GM04503 (cell line): ENCODE measurements at regions not wholly inside any gene's neighbourhood (a gene's known extent, or its start where the extent isn't known, plus 50 kb on each side); places are given as distances from the start of the nearest gene placed in this dataset.
"Not testable (repeated sequence)": the region's sequence is repeated elsewhere in the genome, so short reads cannot be mapped to it uniquely, and the experiment has no call there.

Experiments used
- DNase-seq: peaks from one replicate; pipeline ENCODE4 v3.0.0-alpha.2; 2012; ENCODE audit warnings: low read depth

- DNase-seq, result not testable (repeated sequence)
These were observed 526.9 kb downstream of the TTLL7 start for GRCh38 chr1:83472066-83472465.

- DNase-seq, result not testable (repeated sequence)
These were observed 527.7 kb downstream of the TTLL7 start for GRCh38 chr1:83471272-83471671.

- DNase-seq, result not testable (repeated sequence)
These were observed 530.6 kb downstream of the TTLL7 start for GRCh38 chr1:83468336-83468735.

DNA sequence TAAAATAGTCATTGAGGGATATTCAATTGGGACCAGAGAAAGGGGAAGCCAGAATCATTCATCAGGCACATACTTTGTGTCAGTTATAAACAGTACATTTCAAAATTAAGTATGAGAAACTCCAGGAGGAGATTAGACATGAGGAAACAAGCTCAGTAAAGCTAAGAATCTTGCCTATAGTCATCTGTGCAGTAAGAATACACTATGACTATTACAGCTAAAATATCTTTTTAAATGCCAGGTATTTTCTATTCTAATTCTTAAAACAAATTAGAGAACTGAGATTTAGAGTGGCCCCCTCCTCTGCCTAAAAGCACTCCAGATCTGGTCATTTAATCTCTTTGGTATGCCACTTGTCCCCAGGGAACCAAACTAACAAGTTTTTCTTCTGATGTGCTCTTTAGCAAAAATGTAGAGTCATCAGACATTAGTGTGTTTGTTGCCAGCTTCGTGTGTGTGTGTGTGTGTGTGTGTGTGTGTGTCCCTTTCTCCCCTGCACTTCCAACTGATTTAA is 541.1 kb downstream of the TTLL7 start:
- DNase-seq, result not testable (repeated sequence)

GRCh38 chr1:83457281-83457680 is 541.7 kb downstream of the TTLL7 start:
- DNase-seq, result not testable (repeated sequence)

DNA sequence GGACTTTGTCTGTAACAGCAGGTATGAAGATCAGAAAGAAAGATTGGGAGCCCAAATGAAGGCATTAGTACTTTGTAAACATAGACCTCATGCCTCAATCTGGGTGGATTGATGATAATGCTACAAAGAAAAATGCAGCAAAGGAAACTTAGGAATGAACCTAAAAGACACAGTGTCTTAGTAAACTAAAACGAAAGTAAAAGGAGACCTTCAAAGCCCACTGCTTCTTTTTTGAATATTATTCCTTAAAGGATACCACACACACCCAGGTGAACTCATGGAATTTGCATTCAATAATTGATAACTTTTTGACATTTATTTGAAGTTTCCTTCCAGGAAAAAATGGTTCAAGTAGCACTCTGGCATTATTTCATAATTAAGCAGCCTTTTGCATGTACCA is 543.2 kb downstream of the TTLL7 start:
- DNase-seq, result not testable (repeated sequence)

- DNase-seq, result not testable (repeated sequence)
These were observed 553.1 kb downstream of the TTLL7 start for GRCh38 chr1:83445873-83446272.

GRCh38 chr1:83442412-83442811 is 556.5 kb downstream of the TTLL7 start:
- DNase-seq, result not testable (repeated sequence)

GRCh38 chr1:83440586-83440985 is 558.3 kb downstream of the TTLL7 start:
- DNase-seq, result not testable (repeated sequence)

DNA sequence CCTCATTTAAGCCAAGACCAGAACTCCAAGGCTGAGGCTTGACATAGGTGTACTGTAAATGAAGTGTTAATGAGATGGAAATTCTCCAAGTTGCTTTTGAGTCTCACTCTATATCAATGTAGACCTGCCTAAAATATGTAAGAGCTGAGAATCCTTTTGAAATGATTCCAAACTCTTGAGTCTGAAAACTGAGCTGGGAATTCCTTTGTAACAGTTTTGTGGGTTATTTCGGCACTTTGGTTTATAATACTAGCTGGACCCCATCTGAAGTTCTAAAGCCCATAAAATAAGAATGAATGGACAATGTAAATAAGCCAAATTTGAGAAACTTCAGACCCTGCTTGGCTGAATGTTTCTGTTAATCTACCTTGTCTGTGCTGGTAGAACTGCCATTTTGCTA is 558.9 kb downstream of the TTLL7 start:
- DNase-seq, result not testable (repeated sequence)

DNA sequence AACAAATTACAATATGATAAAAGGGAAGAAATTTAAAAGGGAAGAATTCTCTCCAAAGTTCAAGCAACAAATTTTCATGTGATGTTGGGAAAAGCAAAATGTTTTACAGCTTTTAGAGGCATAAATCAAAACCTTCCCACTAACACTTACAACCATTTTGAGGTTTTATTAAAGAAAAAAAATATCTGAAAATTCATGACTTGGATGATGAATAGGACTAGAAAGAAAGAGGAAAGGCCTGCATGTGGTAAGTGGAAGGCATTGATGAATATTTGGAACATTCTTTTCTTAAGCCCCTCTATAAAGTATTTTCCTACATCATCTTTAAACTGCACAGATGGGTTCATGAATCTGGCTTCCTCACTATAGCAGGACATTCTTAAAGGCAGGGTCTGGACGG is 560.6 kb downstream of the TTLL7 start:
- not testable (repeated sequence) for DNase-seq

GRCh38 chr1:83435336-83435735 is 563.6 kb downstream of the TTLL7 start:
- not testable (repeated sequence) for DNase-seq

- DNase-seq, result not testable (repeated sequence)
These were observed 571.4 kb downstream of the TTLL7 start for GRCh38 chr1:83427566-83427965.

DNA sequence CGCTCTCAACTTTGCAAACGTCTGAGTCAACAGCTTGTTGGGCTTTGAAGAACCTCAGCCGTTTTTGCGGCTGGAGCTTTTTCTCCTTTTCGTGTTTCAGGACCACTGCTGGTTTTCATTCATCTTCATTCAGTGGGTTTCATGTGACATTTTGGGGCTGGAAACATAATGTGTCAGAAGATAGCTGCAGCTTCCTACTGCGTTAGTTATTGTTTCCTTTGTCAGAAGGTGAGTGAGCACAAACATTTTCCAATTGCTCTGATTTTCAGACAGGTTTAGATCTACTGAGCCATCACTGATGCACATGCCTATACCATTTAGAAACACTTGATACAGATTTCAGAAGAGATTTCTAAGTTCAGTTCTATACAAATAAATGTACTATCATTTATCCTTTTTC is 575.5 kb downstream of the TTLL7 start:
- not testable (repeated sequence) for DNase-seq

DNA sequence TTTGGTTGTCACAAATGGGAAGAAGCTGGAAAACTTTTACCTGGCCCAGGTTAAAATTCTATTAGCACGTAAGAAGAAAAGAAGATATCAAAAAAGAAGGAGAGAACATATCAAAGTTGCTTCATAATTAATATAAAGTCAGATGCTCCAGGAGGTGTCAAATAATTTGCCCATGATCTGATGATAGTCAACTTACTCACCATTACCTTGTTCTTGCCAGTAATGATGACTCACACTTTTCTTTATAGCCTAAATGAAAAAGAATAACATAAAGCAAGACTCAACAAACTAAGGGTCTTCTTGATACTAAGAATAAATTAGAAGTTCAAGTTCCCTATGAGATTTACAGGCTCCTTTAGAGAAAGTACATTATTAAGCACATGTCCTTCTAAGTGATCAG is 580.4 kb downstream of the TTLL7 start:
- DNase-seq, result no peak

DNA sequence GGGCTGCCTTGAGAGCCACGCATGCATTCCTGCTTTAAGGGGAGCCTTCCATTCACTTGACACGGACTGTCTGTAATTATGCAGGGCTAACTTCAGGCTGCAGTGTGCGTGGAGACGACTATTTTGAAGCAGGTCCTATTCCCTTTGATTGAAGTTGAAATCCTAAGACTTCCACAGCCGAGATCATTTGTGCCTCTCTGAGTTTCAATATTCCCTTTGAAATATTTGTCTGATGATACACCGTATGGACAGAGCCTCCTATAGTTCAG is 585.2 kb downstream of the TTLL7 start:
- not testable (repeated sequence) for DNase-seq

DNA sequence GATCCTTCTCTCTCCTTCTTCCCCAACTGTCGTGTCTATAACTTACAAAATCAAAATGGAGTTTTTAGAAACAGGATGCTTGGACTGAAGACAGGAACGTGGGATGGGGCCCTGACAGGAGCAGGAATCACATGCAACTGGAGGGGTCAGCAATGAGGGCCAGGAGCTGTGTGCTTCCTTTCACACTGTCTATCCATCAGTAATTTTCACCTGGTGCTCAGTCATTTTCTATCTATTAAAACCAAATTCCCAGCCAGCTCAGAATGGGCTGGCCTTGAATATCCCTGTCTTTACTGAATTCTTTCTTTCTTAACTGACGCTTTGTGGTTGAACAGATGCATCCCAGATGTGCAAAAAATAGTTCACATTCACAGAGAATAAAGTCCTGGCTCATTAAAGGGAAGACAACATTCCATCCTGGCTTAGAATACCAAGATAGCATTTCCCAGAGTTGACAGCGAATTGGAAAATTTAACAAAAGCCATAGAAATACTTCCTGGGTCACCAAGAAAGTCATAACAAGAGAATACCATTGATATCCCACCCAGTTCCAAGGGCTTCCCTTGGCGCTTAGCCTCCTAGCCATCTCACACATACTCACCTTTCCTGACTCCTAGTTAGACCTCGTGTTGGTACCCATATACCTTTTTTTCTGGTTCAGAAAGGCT is 588.1 kb downstream of the TTLL7 start:
- DNase-seq, result peak; percentile 18

DNA sequence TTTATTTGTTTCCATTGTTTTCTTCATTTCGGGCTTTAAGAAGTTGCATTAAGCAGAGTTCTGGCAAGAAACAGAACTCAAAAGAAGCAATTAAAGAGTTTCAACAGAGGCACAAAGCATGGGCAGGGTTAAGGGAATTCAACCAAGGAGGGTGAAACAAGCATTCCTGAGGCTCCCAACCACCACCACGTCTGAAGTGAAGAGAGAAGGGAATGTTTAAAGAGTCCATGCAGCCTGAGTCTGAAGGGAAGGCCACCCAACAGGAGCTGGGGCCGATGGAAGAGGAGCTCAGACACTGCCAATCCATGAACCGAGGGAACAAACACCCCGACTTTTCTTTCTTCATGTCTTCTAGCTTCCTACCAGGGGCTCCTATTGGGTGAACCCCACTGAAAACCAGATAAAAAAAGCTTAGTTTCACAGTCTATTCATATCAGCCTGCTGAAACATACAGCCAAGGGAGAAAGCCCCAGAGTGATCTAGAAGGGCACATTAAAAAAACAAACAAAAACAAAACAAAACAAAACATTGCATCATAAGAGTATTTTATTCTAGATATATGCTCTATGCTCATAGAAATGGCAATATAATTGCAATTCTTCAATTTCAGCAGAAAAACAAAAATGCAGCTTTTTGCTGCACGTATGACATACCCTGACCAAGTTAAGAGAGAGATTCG is 592.1 kb downstream of the TTLL7 start:
- DNase-seq, result not testable (repeated sequence)

GRCh38 chr1:83405789-83406188 is 593.1 kb downstream of the TTLL7 start:
- not testable (repeated sequence) for DNase-seq

- not testable (repeated sequence) for DNase-seq
These were observed 595.4 kb downstream of the TTLL7 start for GRCh38 chr1:83403500-83403899.

GRCh38 chr1:83401146-83401545 is 597.8 kb downstream of the TTLL7 start:
- DNase-seq, result not testable (repeated sequence)

DNA sequence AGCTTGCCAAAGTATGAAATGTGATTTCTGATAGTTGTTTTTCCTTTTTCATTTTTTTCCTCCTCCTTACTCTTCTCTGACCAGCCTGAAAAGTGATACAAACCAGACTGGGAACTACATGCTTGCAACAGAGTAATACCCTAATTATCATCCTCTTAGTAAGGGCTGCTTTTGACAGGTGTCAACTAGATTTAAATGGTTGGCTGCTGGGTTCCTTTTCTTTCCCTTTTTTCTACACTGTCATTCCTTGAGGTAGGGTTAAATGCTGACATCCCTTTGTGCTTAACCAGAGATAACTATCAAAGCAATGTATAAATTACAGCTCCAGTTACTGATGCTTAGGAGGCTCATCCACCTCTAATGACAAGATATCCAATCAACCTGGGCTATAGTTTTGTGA is 598.8 kb downstream of the TTLL7 start:
- not testable (repeated sequence) for DNase-seq

- not testable (repeated sequence) for DNase-seq
These were observed 600.8 kb downstream of the TTLL7 start for GRCh38 chr1:83398125-83398524.

DNA sequence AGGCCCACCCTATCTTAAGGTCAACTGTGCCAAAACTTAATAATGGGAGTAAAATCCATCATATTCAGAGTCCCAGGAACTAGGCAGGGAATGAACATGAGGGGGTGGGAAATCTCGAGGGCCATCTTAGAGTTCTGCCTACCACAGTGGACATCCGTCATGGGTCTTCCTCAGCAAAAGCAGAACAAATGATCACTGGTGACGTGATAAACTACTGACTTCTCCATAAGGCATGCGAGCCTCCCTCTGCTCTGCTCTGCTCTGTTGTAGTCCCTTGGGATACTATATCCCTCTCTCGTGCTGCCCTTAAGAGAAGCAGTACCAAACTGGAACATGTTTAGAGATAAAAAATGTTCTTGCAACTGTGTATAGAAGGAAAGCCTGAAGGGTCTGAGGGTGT is 603.8 kb downstream of the TTLL7 start:
- DNase-seq, result not testable (repeated sequence)
